ENCODE measurements at regions not wholly inside any gene's neighbourhood (a gene's known extent, or its start where the extent isn't known, plus 50 kb on each side); places are given as distances from the start of the nearest gene placed in this dataset.
"Not testable (repeated sequence)": the region's sequence is repeated elsewhere in the genome, so short reads cannot be mapped to it uniquely, and the experiment has no call there.

GRCh38 chr4:29710519-29710918, 1009.6 kb upstream of the PCDH7 start:
- DNase-seq: no peak

DNA sequence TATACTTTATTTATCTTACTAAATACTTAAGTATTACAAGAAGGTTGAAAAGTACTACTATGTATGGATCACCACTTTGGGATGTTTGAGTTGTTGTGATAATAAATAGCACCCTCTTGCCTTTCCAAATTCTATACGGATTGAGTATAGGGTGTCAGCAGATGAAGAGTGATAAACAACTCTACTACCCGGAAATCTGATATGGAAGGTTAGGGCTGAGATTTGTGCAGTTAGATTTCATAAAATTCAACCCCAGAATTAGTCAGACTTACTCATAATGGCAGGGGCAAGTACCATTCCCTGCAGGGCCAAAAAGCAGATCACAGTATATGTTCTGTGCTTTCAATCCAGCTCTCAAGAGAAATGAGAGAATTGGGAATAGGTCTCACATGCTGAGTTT, 1008.9 kb upstream of the PCDH7 start:
- DNase-seq: no peak

- DNase-seq: no peak
These were observed 1002.7 kb upstream of the PCDH7 start for GRCh38 chr4:29717287-29718057.

DNA sequence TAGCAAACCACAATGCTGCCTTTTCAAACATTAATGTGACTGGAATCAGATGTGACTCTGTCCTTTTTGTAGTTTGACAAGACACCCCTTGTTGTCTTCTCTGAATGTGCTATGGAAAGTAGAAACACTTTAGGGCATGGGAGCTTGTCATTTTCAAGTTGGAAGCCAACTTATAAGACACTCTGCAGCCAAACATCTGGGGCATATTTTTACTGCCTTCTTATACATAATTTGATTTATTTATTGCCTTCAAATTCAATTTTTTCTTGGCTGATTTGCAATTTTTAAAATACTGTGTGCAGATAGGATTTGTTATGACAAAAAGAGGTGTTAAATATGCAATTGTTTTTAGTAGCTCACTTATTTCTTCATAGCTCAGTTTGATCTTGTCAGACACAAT, 1002.0 kb upstream of the PCDH7 start:
- DNase-seq: no peak

GRCh38 chr4:29722253-29722652, 997.9 kb upstream of the PCDH7 start:
- DNase-seq: no peak

- DNase-seq: no peak
These were observed 993.2 kb upstream of the PCDH7 start for GRCh38 chr4:29726938-29727337.

- no peak for DNase-seq
These were observed 985.6 kb upstream of the PCDH7 start for GRCh38 chr4:29734343-29735213.

- no peak for DNase-seq
These were observed 963.2 kb upstream of the PCDH7 start for GRCh38 chr4:29756966-29757365.

DNA sequence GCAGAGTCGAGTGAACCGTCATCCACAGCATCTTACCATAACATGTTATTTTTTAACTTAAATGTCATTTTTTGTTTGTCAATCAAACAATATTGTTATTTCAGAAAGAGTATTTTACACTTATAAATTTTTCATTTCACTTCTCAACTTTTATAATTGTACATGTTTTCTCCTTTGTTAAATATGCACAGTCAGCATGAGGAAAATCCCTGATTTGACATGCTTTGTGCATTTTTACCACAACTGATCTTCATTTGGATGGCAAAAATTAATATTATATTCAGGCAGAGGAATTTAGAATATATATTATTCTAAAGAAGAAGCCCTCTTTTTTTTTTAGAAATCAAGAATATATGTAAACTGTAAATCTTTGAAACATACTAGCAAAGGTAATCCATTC, 958.0 kb upstream of the PCDH7 start:
- no peak for DNase-seq

DNA sequence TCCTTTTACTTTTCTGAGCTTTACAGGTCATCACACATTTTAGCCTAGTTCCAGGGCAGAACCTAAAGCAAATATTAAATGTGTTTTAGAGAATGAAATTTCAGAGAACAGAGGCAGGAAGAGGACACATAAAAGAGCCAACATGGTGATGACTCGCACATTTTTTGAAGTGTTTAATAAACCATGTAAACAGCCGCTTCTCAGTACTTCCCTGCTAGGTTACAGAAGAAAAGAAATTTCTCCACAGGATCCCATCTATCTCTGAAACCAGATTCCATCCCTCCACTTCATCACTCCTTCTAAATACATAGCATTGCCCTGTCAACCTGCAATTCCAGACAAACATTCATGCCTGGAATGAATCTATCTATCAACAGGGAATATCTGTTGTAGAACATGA, 949.5 kb upstream of the PCDH7 start:
- DNase-seq: no peak

DNA sequence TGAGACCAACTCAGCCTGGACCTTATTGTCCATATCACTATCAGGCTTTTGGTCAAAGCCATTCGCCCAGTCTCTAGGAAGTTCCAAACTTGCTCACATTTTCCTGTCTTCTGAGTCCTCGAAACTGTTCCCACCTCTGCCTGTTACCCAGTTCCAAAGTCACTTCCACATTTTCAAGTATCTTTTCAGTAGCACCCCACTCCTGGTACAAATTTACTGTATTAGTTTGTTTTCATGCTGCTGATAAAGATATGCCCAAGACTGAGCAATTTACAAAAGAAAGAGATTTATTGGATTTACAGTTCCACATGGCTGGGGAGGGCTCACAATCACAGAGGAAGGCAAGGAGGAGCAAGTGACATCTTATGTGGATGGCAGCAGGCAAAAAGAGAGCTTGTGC, 932.0 kb upstream of the PCDH7 start:
- not testable (repeated sequence) for DNase-seq

DNA sequence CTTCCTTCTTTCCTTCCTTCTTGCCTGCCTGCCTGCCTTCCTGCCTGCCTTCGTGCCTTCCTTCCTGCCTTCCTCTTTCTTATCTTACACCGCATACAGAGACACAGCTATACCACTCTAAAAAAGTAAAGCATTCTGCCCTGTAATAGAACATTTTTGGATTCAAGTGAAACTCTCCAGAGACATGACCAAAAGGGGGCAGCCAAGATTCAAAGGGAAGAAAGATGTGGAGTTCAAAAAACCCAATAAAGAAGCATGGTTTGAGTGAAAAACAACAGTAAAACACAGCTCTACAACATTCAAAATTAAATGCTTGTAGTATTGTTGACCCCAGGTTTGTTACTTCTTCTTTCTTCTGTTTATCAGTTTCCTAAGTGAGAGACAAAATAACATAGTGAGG, 914.9 kb upstream of the PCDH7 start:
- DNase-seq: no peak

DNA sequence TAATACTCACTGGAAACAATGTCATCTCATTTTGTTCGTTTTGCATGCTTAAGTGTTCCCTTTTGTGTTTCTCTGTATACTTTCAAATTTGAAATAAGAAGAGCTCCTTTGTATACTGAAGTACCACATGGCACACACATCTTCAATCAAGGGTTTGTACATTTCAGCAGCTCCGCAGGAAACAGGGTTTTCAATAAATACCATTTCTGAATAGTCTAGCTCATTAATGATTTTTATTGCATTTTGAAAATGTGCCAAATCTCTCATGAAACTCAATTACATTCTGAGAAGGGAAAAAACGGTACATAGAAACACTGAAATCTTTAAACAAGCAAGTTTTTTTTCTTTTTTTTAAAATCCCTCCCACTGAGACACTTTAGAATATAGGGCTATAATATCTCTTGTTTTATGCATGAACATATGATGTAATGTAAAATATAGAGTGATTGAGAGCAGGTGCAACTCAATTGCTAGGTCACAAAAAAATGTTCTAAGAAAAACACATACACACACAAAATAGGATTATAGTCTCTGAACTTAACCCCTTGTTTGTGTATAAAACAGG, 914.2 kb upstream of the PCDH7 start:
- no peak for DNase-seq

DNA sequence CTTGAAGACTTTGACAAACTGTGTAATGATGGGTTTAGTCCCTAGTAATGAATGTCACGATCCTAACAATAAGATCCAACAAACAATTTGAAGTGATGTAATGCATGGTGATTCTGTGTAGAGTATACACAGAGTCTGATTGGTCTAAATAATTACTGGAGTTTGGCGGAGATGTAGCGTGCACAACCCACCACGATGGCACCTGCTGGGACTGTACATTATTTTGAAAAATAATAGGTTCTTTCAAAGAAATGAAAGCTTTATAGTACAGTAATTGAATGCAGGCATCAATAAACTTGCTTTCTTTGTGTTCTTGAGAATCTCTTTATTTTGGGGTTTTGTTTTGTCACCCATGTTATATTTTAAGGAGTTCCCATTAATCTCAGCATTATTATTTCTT, 902.2 kb upstream of the PCDH7 start:
- DNase-seq: no peak

DNA sequence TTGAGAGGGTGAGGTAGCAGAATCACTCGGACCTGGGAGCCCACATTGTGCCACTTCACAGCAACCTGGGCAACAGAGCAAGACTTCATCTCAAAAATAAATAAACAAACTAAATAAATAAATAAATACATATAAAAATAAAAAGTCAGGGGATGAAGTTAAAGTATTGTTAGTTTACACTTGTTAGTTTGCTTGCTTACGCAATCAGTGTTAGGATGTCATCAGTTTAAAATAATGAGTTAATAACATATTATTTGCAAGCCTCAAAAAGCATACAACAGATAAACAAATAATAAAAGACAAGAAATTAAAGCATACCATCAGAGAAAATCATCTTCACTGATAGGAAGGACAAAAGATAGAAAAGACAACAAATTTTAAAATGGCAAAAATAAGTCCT, 891.1 kb upstream of the PCDH7 start:
- no peak for DNase-seq

DNA sequence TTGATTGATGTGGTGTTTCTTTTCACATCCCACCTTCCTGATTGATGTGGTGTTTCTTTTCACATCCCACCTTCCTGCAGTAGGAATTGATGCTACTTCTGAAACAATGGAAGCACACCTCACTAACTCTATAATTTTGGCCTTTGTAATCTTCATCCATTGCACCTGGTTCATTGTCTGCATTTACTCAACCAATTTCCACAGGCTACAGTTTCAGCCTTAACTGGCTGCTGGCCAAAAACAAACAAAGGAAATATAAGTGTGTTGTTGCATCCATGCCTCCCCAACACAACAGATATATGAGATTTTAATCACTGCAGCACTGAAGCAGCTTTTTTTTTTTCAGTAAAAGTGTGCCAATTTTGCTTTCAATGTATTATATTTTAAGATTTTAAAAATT, 867.6 kb upstream of the PCDH7 start:
- DNase-seq: no peak

GRCh38 chr4:29853833-29854232, 866.3 kb upstream of the PCDH7 start:
- no peak for DNase-seq

- DNase-seq: no peak
These were observed 858.9 kb upstream of the PCDH7 start for GRCh38 chr4:29861307-29861706.

GRCh38 chr4:29867412-29867811, 852.8 kb upstream of the PCDH7 start:
- no peak for DNase-seq

GRCh38 chr4:29900336-29900735, 819.8 kb upstream of the PCDH7 start:
- no peak for DNase-seq

- no peak for DNase-seq
These were observed 811.9 kb upstream of the PCDH7 start for GRCh38 chr4:29908276-29908675.

DNA sequence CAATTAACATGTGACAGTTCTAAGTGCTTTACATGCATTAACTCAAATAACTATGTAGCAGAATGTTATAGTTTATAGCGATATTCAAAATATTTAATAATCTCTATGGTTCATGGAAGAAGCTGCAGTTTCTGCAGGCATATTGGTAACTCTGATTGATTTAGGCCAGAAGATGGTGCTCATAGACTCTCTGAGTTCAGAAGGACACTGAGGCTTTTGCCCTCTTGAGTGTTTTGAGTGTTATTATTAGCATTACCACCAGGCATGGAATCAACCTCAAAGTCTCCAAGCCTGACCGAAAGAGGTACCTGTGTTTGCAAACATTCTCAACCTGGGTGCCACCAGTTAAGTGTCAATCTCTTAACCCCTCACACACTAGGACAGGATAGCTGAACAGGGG, 792.3 kb upstream of the PCDH7 start:
- no peak for DNase-seq

DNA sequence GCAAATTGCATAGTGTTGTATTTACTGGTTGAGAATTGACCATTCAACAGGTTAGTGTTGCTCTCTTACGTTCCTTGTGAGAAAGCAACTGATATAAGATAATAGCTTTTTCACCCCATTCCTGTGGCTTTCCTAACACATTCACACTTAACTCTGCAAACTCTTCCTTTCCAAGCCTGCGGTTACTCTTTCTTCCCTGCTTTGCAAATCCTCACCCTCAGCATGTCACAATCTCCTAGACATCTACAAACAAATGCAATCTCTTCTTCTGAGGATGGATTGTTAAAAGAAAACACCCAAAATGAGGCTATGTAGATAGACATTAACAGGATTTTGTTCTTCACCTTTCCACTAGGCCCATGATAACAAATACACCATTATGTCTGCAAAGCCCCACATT, 771.7 kb upstream of the PCDH7 start:
- no peak for DNase-seq

DNA sequence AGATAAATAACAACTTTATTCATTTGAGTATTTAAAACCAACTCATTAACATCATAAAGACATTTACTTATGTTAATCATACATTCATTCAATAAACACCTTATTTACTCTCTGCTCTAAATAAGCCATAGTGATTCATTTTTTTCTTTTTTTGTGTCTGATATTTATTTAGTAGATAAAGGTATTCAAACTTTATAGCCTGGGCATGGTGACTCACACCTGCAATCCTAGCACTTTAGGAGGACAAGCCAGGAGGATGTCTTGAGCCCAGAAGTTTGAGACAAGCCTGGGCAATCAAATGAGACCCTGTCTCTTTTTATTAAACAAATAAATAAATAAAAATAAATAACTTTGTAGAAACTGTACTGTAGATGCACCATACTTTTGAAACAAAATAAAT, 771.3 kb upstream of the PCDH7 start:
- no peak for DNase-seq
